H1 (cell line): ENCODE measurements at regions not wholly inside any gene's neighbourhood (a gene's known extent, or its start where the extent isn't known, plus 50 kb on each side); places are given as distances from the start of the nearest gene placed in this dataset.
A peak's percentile ranks its signal among the peaks of the same experiment; 100 is the strongest.

Experiments used
- CTCF ChIA-PET: fragments of 300-600 bp; sonication (Branson Sonifier 250); formaldehyde crosslinking; loops from one replicate; lab custom pipeline; 2021; ENCODE audit not compliant: partially characterized antibody; lab: Charles Lee
- POLR2A ChIA-PET: fragments of 300-600 bp; sonication (Branson Sonifier 250); formaldehyde crosslinking; loops from one replicate; lab custom pipeline; 2021; ENCODE audit warnings: inconsistent platforms; ENCODE audit not compliant: partially characterized antibody; lab: Charles Lee
- DNase-seq, 2 experiments: peaks; one replicate each; pipeline versions ENCODE4 v3.0.0 to v3.0.0-alpha.2; 2010 to 2022; ENCODE audit warnings: low spot score in 2 of 2, low read depth in 1 of 2, mixed read lengths in 1 of 2
- FAIRE-seq: peaks from 2 replicates; lab custom pipeline; 2011; peaks lifted over from hg19 to GRCh38; lab: Jason Lieb, UNC
- H2AFZ ChIP-seq: 2 replicates; pipeline ENCODE4 v1.8.1; 2012; ENCODE audit warnings: low read length, inconsistent platforms
- H2AK5ac ChIP-seq: 2 replicates; pipeline ENCODE4 v1.6.1; 2013; ENCODE audit warnings: low read depth, low read length
- H2BK120ac ChIP-seq: replicated peaks from 2 replicates; pipeline ENCODE3; 2013; ENCODE audit warnings: low read depth, low read length, inconsistent platforms
- H2BK12ac ChIP-seq: 2 replicates; pipeline ENCODE4 v1.6.1; 2013; ENCODE audit warnings: low read depth, low read length
- H2BK15ac ChIP-seq: 2 replicates; pipeline ENCODE4 v1.6.1; 2013; ENCODE audit warnings: low read length
- H2BK20ac ChIP-seq: 2 replicates; pipeline ENCODE4 v1.6.1; 2013; ENCODE audit warnings: low read length
- H2BK5ac ChIP-seq: 2 replicates; pipeline ENCODE4 v1.6.1; 2013; ENCODE audit warnings: low read depth, low read length
- H3K14ac ChIP-seq: 2 replicates; pipeline ENCODE4 v1.6.1; 2013; ENCODE audit warnings: inconsistent platforms; ENCODE audit not compliant: insufficient read length
- H3K18ac ChIP-seq: 2 replicates; pipeline ENCODE4 v1.6.1; 2013; ENCODE audit warnings: low read length; ENCODE audit errors: extremely low read depth
- H3K23ac ChIP-seq: 2 replicates; pipeline ENCODE4 v1.6.1; 2013; ENCODE audit warnings: inconsistent platforms; ENCODE audit not compliant: insufficient read length
- H3K23me2 ChIP-seq: 2 replicates; pipeline ENCODE4 v1.6.1; 2013; ENCODE audit warnings: low read depth, low read length
- H3K27ac ChIP-seq: 2 replicates; pipeline ENCODE4 v1.6.1; 2011; ENCODE audit warnings: low read depth, low read length, inconsistent platforms
- H3K27me3 ChIP-seq, 4 experiments: replicated peaks in 1 of 4; 1 replicate in 1 of 4; 2 replicates in 3 of 4; pipeline versions ENCODE4 v1.6.1 to v1.8.1; 2011 to 2013; ENCODE audit warnings: low read length in 3 of 4, mild to moderate bottlenecking in 3 of 4, inconsistent platforms in 2 of 4, mixed read lengths in 2 of 4, moderate library complexity in 1 of 4; ENCODE audit not compliant: control insufficient read depth in 3 of 4, insufficient read depth in 3 of 4; ENCODE audit errors: extremely low read depth in 1 of 4
- H3K36me3 ChIP-seq, 4 experiments: 2 replicates each; pipeline versions ENCODE4 v1.6.1 to v1.8.1; 2011 to 2013; ENCODE audit warnings: mild to moderate bottlenecking in 4 of 4, low read length in 3 of 4, moderate library complexity in 2 of 4, control low read depth in 1 of 4, inconsistent platforms in 1 of 4; ENCODE audit not compliant: insufficient read depth in 4 of 4, control insufficient read depth in 2 of 4
- H3K4ac ChIP-seq: replicated peaks from 2 replicates; pipeline ENCODE3; 2013; ENCODE audit warnings: low read length, low read depth, mixed read lengths, inconsistent platforms; ENCODE audit not compliant: insufficient read length
- H3K4me1 ChIP-seq, 4 experiments: replicated peaks in 1 of 4; 1 replicate in 1 of 4; 2 replicates in 3 of 4; pipeline versions ENCODE4 v1.6.1 to v1.8.1; 2011 to 2013; ENCODE audit warnings: low read length in 3 of 4, inconsistent platforms in 2 of 4, mixed read lengths in 1 of 4; ENCODE audit not compliant: insufficient read depth in 4 of 4, control insufficient read depth in 3 of 4
- H3K4me2 ChIP-seq, 2 experiments: 2 replicates each; pipeline versions ENCODE4 v1.6.1 to v1.8.1; 2011 to 2013; ENCODE audit warnings: low read depth in 2 of 2, low read length in 2 of 2, control low read depth in 1 of 2, inconsistent platforms in 1 of 2, mild to moderate bottlenecking in 1 of 2; ENCODE audit not compliant: insufficient read depth in 1 of 2
- H3K4me3 ChIP-seq, 4 experiments: fragments of 200-600, 300-600 bp in 1 of 4; sonication (generic), shearing (Covaris generic), sonication (Bioruptor Twin) in 1 of 4; 2 replicates each; pipeline versions ENCODE4 v1.5.1 to v1.8.1; 2011 to 2016; ENCODE audit warnings: low read length in 4 of 4, low read depth in 3 of 4, control low read depth in 2 of 4, inconsistent platforms in 2 of 4, mild to moderate bottlenecking in 2 of 4, mixed read lengths in 1 of 4, moderate library complexity in 1 of 4; ENCODE audit not compliant: insufficient read depth in 2 of 4; ENCODE audit errors: extremely low read depth in 1 of 4
- H3K56ac ChIP-seq: replicated peaks from 2 replicates; pipeline ENCODE3; 2013; ENCODE audit warnings: low read depth, mild to moderate bottlenecking, mixed read lengths, low read length, inconsistent platforms; ENCODE audit not compliant: insufficient read length
- H3K79me1 ChIP-seq: 2 replicates; pipeline ENCODE4 v1.6.1; 2013; ENCODE audit warnings: low read depth, low read length, control low read depth
- H3K79me2 ChIP-seq, 2 experiments: 2 replicates each; pipeline versions ENCODE4 v1.6.1 to v1.8.1; 2012 to 2013; ENCODE audit warnings: low read length in 2 of 2, mild to moderate bottlenecking in 2 of 2, inconsistent platforms in 1 of 2; ENCODE audit not compliant: insufficient read depth in 2 of 2, control insufficient read depth in 1 of 2
- H3K9ac ChIP-seq, 4 experiments: replicated peaks in 1 of 4; 1 replicate in 1 of 4; 2 replicates in 3 of 4; pipeline versions ENCODE4 v1.6.1 to v1.8.1; 2011 to 2013; ENCODE audit warnings: low read depth in 3 of 4, low read length in 3 of 4, control low read depth in 2 of 4, mild to moderate bottlenecking in 2 of 4, moderate library complexity in 2 of 4, inconsistent platforms in 1 of 4; ENCODE audit errors: extremely low read depth in 1 of 4
- H3K9me3 ChIP-seq, 2 experiments: 2 replicates each; pipeline versions ENCODE4 v1.6.1 to v1.8.1; 2012 to 2013; ENCODE audit warnings: mild to moderate bottlenecking in 2 of 2, moderate library complexity in 2 of 2, control low read depth in 1 of 2, inconsistent platforms in 1 of 2, low read depth in 1 of 2, low read length in 1 of 2, mixed read lengths in 1 of 2; ENCODE audit not compliant: insufficient read depth in 2 of 2
- H4K20me1 ChIP-seq, 2 experiments: replicated peaks in 1 of 2; 2 replicates each; pipeline versions ENCODE3 to v1.8.1; 2011 to 2013; ENCODE audit warnings: inconsistent platforms in 2 of 2, low read length in 2 of 2, mild to moderate bottlenecking in 1 of 2; ENCODE audit not compliant: insufficient read depth in 2 of 2, control insufficient read depth in 1 of 2
- H4K5ac ChIP-seq: 2 replicates; pipeline ENCODE4 v1.6.1; 2013; ENCODE audit warnings: low read length, low read depth, mixed read lengths, inconsistent platforms; ENCODE audit not compliant: insufficient read length
- H4K8ac ChIP-seq: 2 replicates; pipeline ENCODE4 v1.8.0; 2013; ENCODE audit warnings: mild to moderate bottlenecking, moderate library complexity, low read length, inconsistent platforms; ENCODE audit not compliant: insufficient read depth; ENCODE audit errors: extremely low read depth
- H4K91ac ChIP-seq: replicated peaks from 2 replicates; pipeline ENCODE3; 2013; ENCODE audit warnings: low read length, mixed read lengths, inconsistent platforms; ENCODE audit not compliant: insufficient read length
- FOSL1 ChIP-seq: IDR thresholded peaks from 2 replicates; pipeline ENCODE4 v1.6.1; 2011; ENCODE audit warnings: mild to moderate bottlenecking, low read depth, low read length, moderate library complexity; ENCODE audit not compliant: insufficient read depth
- WGBS, 2 experiments: shearing (Covaris generic) in 1 of 2; methylation state at CpG; one replicate each; pipeline versions ENCODE4 v1.1.6 to v1.1.7; 2013 to 2015; ENCODE audit warnings: low lambda C conversion rate in 2 of 2, mixed read lengths in 2 of 2, inconsistent platforms in 1 of 2, low coverage in 1 of 2, missing lambda C conversion rate in 1 of 2; ENCODE audit not compliant: insufficient replicate concordance in 2 of 2, insufficient coverage in 1 of 2, insufficient read length in 1 of 2; ENCODE audit errors: extremely low coverage in 1 of 2, missing lambda C conversion rate in 1 of 2; 5-methylcytosine and 5-hydroxymethylcytosine counted together

DNA sequence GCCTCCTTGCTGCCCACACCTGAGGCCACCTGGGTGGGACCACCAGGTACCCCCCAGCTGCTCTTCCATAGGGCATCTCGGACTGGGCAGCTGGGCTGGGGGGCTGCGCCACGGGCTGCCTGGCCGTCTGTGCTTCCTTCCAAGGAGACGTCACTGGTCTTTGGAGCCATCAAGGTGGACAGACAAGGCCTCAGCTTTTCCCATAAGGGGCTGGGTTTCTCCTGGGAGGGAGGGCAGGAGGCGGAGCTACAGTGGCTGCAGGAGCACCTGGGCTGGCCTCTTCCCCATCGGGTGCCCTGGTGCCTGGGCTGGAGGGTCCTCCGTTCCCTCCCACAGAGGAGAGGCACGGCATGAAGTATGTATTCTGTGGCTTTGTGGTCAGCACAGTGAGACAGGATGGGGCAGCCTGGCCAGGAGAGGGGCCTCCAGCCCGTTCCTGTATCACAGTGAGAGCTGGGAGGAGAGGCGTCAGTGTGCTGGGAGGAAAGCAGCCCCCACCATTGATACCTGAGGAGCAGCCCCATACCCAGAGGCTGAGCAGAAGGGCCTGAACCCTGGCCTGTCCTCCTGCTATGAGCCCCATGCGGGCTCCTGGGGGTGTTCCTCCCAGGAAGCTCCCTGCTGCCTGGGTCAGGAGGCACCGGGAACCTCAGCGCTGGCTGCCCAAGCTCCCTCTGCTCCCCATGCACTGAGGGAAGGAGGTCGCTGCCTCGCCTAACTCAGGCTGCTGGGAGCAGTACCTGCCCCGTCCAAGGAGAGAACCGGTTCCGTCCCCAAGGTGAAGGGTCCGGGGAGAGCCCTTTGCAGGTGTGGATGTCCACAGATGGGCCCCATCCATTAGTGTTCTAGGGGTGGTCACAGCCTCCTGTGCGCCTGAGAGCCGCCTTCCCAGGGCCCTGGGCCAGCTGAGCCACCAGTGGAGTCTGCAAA lies 1075.0 kb downstream of the BRD1 start:
- ChIA-PET CTCF (interaction anchor here (1.3 kb wide), 1 partner anchor 52 kb away, joined by 3 read pairs; no protein-coding TSS in a partner anchor), POLR2A (no interaction called here)
- Histone ChIP-seq H3K4me3 (no peak overlapping the region), H2BK120ac (no peak overlapping the region), H3K27me3 (no peaks in the 10 kb centered on the region), H3K4me1 (no peaks in the 10 kb centered on the region; a peak in 1 of 7 replicates), H3K9me3 (no peaks in the 10 kb centered on the region), H2BK15ac (no peak overlapping the region), H3K23ac (no peak overlapping the region), H4K5ac (no peak overlapping the region), H2BK20ac (no peak overlapping the region), H2BK5ac (no peak overlapping the region), H3K27ac (no peak overlapping the region), H2AK5ac (no peak overlapping the region), H3K4ac (no peak overlapping the region), H2BK12ac (no peak overlapping the region), H3K9ac (no peak overlapping the region), H3K79me2 (no peaks in the 10 kb centered on the region), H4K20me1 (peaks cover 4 to 6% of the 10 kb centered on the region in 2 experiments), H4K8ac (no peak overlapping the region), H4K91ac (no peak overlapping the region), H3K18ac (no peak overlapping the region), H3K79me1 (no peaks in the 10 kb centered on the region), H3K23me2 (peaks cover 2% of the 10 kb centered on the region), H3K36me3 (no peaks in the 10 kb centered on the region), H3K14ac (no peak overlapping the region), H2AFZ (no peak overlapping the region), H3K4me2 (no peak overlapping the region), H3K56ac (no peak overlapping the region)
- DNase-seq (peak in 1 of 2 experiments; percentile 53), FAIRE-seq (no peak)
- no peak for TF ChIP-seq FOSL1
- WGBS, 2 experiments: 94% methylated on average over 19 of the region's 22 CpGs; no CpG with 5 or more reads in 1 of the 2 experiments
